HG02571 (cell line): ENCODE measurements at regions not wholly inside any gene's neighbourhood (a gene's known extent, or its start where the extent isn't known, plus 50 kb on each side); places are given as distances from the start of the nearest gene placed in this dataset.
"Not testable (repeated sequence)": the region's sequence is repeated elsewhere in the genome, so short reads cannot be mapped to it uniquely, and the experiment has no call there.

ENCODE experiments used
- ATAC-seq: cut with Tn5 transposase; IDR thresholded peaks from one replicate; pipeline ENCODE4 v1.9.1; 2021; ENCODE audit warnings: mild to moderate bottlenecking, moderate library complexity; ENCODE audit not compliant: unreplicated experiment

- no peak for ATAC-seq
These were observed 442.9 kb downstream of the NTRK2 start for GRCh38 chr9:85112391-85112790.

GRCh38 chr9:85108746-85109145 lies 439.2 kb downstream of the NTRK2 start:
- ATAC-seq: no peak

GRCh38 chr9:85108229-85108628 lies 438.7 kb downstream of the NTRK2 start:
- no peak for ATAC-seq

- no peak for ATAC-seq
These were observed 419.9 kb downstream of the NTRK2 start for GRCh38 chr9:85089188-85089969.

- no peak for ATAC-seq
These were observed 412.4 kb downstream of the NTRK2 start for GRCh38 chr9:85081963-85082362.

- ATAC-seq: no peak
These were observed 409.8 kb downstream of the NTRK2 start for GRCh38 chr9:85079349-85079748.

- ATAC-seq: no peak
These were observed 408.4 kb downstream of the NTRK2 start for GRCh38 chr9:85077944-85078343.

- not testable (repeated sequence) for ATAC-seq
These were observed 407.6 kb downstream of the NTRK2 start for GRCh38 chr9:85077146-85077545.
